Neural cell (in vitro differentiated cells): ENCODE measurements at regions not wholly inside any gene's neighbourhood (a gene's known extent, or its start where the extent isn't known, plus 50 kb on each side); places are given as distances from the start of the nearest gene placed in this dataset.

Experiments used
- H2AFZ ChIP-seq: fragments of 200-600, 300-800 bp; sonication (generic), shearing (Covaris generic); 2 replicates; pipeline ENCODE4 v1.6.0; 2014; ENCODE audit warnings: low read depth, mild to moderate bottlenecking, antibody characterized with exemption, low read length, moderate library complexity
- H3F3A ChIP-seq: fragments of 200-600 bp; shearing (Covaris generic); 2 replicates; pipeline ENCODE4 v1.6.1; 2016; ENCODE audit warnings: mild to moderate bottlenecking, moderate library complexity, mixed read lengths, antibody characterized with exemption, low read length; ENCODE audit not compliant: insufficient read depth, poor library complexity, severe bottlenecking
- H3K27ac ChIP-seq: fragments of 200-600, 300-800 bp; sonication (generic), shearing (Covaris generic); 2 replicates; pipeline ENCODE4 v1.5.1; 2014; ENCODE audit warnings: mild to moderate bottlenecking, low read length, moderate library complexity
- H3K27me3 ChIP-seq: fragments of 300-800, 200-600 bp; sonication (generic), shearing (Covaris generic); 2 replicates; pipeline ENCODE4 v1.6.0; 2014; ENCODE audit warnings: mild to moderate bottlenecking, low read depth, low read length, moderate library complexity; ENCODE audit not compliant: insufficient read depth
- H3K36me3 ChIP-seq: fragments of 300-800, 200-600 bp; sonication (generic), shearing (Covaris generic); 2 replicates; pipeline ENCODE4 v1.5.1; 2014; ENCODE audit warnings: mild to moderate bottlenecking, antibody characterized with exemption, low read length, moderate library complexity; ENCODE audit not compliant: insufficient read depth
- H3K4me2 ChIP-seq: fragments of 300-800, 200-600 bp; sonication (generic), shearing (Covaris generic); 2 replicates; pipeline ENCODE4 v1.6.0; 2014; ENCODE audit warnings: mild to moderate bottlenecking, low read length
- H3K4me3 ChIP-seq: fragments of 300-800, 200-600 bp; sonication (generic), shearing (Covaris generic); 2 replicates; pipeline ENCODE4 v1.5.1; 2014; ENCODE audit warnings: mild to moderate bottlenecking, low read length, moderate library complexity
- H3K79me2 ChIP-seq: fragments of 200-600 bp; shearing (Covaris generic); replicated peaks from 2 replicates; pipeline ENCODE4 v1.6.0; 2014; ENCODE audit warnings: mild to moderate bottlenecking, low read length, moderate library complexity; ENCODE audit not compliant: insufficient read depth
- H3K9ac ChIP-seq: fragments of 300-800, 200-600 bp; sonication (generic), shearing (Covaris generic); 2 replicates; pipeline ENCODE4 v1.6.1; 2016; ENCODE audit warnings: mild to moderate bottlenecking, low read length, mixed read lengths
- H3K9me2 ChIP-seq: fragments of 200-600 bp; shearing (Covaris generic); 2 replicates; pipeline ENCODE4 v1.6.1; 2016; ENCODE audit warnings: mild to moderate bottlenecking, low read length, mixed read lengths; ENCODE audit not compliant: insufficient read depth
- H3K9me3 ChIP-seq: fragments of 200-600, 300-800 bp; sonication (generic), shearing (Covaris generic); 2 replicates; pipeline ENCODE4 v1.6.1; 2016; ENCODE audit warnings: mild to moderate bottlenecking, mixed run types, low read length, moderate library complexity, mixed read lengths
- H4K20me1 ChIP-seq: fragments of 200-600 bp; shearing (Covaris generic); 2 replicates; pipeline ENCODE4 v1.6.1; 2016; ENCODE audit warnings: mild to moderate bottlenecking, mixed run types; ENCODE audit not compliant: insufficient read depth
- CTCF ChIP-seq: fragments of 450-650 bp; IDR thresholded peaks from 2 replicates; pipeline ENCODE4 v1.5.1; 2014; ENCODE audit warnings: antibody characterized with exemption, mild to moderate bottlenecking, moderate library complexity; ENCODE audit not compliant: poor library complexity, severe bottlenecking
- EP300 ChIP-seq: fragments of 450-650 bp; conservative IDR thresholded peaks from 2 replicates; pipeline ENCODE4 v1.6.1; 2014; ENCODE audit warnings: antibody characterized with exemption, mild to moderate bottlenecking, moderate library complexity; ENCODE audit not compliant: poor library complexity, severe bottlenecking
- EZH2 ChIP-seq: fragments of 200-600, 300-800 bp; shearing (Covaris generic), sonication (generic); IDR thresholded peaks from 2 replicates; pipeline ENCODE4 v1.6.1; 2014; ENCODE audit warnings: antibody characterized with exemption, low read length, borderline replicate concordance, mild to moderate bottlenecking; ENCODE audit not compliant: insufficient read depth, poor library complexity, severe bottlenecking
- MXI1 ChIP-seq: fragments of 450-650 bp; conservative IDR thresholded peaks from 2 replicates; pipeline ENCODE4 v1.6.1; 2014; ENCODE audit warnings: antibody characterized with exemption, mild to moderate bottlenecking; ENCODE audit not compliant: poor library complexity, severe bottlenecking
- POLR2AphosphoS5 ChIP-seq: IDR thresholded peaks from 2 replicates; pipeline ENCODE4 v1.6.1; 2012
- RAD21 ChIP-seq: fragments of 450-650 bp; conservative IDR thresholded peaks from 2 replicates; pipeline ENCODE4 v1.6.1; 2014; ENCODE audit warnings: antibody characterized with exemption, mild to moderate bottlenecking, moderate library complexity
- REST ChIP-seq: IDR thresholded peaks from 2 replicates; pipeline ENCODE4 v1.6.1; 2012; ENCODE audit warnings: borderline replicate concordance
- SMC3 ChIP-seq: fragments of 450-650 bp; conservative IDR thresholded peaks from 2 replicates; pipeline ENCODE4 v1.6.1; 2014; ENCODE audit warnings: antibody characterized with exemption, mild to moderate bottlenecking, moderate library complexity; ENCODE audit not compliant: poor library complexity
- TAF1 ChIP-seq: IDR thresholded peaks from 2 replicates; pipeline ENCODE4 v1.6.1; 2012; ENCODE audit warnings: low read depth

GRCh38 chr11:39690856-39691255, 1768.6 kb downstream of the LRRC4C start:
- TF ChIP-seq POLR2AphosphoS5 (no peak), EP300 (no peak), REST (no peak), MXI1 (no peak), SMC3 (no peak), RAD21 (no peak), EZH2 (no peak), CTCF (no peak), TAF1 (no peak)
- Histone ChIP-seq H3K27me3 (no peaks in the 10 kb centered on the region), H3K9me2 (no peaks in the 10 kb centered on the region), H3K4me2 (no peak overlapping the region), H3K9ac (no peak overlapping the region), H3K36me3 (no peaks in the 10 kb centered on the region), H3K79me2 (no peaks in the 10 kb centered on the region), H3K9me3 (no peaks in the 10 kb centered on the region), H3F3A (no peaks in the 10 kb centered on the region), H2AFZ (no peak overlapping the region), H4K20me1 (no peaks in the 10 kb centered on the region), H3K27ac (no peak overlapping the region), H3K4me3 (no peak overlapping the region)

GRCh38 chr11:39683951-39684554, 1775.4 kb downstream of the LRRC4C start:
- Histone ChIP-seq H2AFZ (no peak overlapping the region), H3K36me3 (no peaks in the 10 kb centered on the region), H4K20me1 (no peaks in the 10 kb centered on the region)

More at GRCh38 chr11:39683951-39684554, 1775.4 kb downstream of the LRRC4C start:
- H3K79me2 ChIP-seq, result no peaks in the 10 kb centered on the region
- H3K9me3 ChIP-seq, result no peaks in the 10 kb centered on the region
- no peaks in the 10 kb centered on the region for H3K9me2 ChIP-seq
- H3K4me2 ChIP-seq, result no peak overlapping the region
- TF ChIP-seq EP300 (no peak), CTCF (no peak), MXI1 (no peak), POLR2AphosphoS5 (no peak), RAD21 (no peak), SMC3 (no peak), TAF1 (no peak), EZH2 (no peak), REST (no peak)
- H3K9ac ChIP-seq, result no peak overlapping the region
- no peak overlapping the region for H3K4me3 ChIP-seq
- no peaks in the 10 kb centered on the region for H3F3A ChIP-seq
- H3K27ac ChIP-seq, result no peak overlapping the region
- no peaks in the 10 kb centered on the region for H3K27me3 ChIP-seq
